GM06990 (cell line): ENCODE measurements at regions not wholly inside any gene's neighbourhood (a gene's known extent, or its start where the extent isn't known, plus 50 kb on each side); places are given as distances from the start of the nearest gene placed in this dataset.

Experiments used
- DNase-seq: peaks from one replicate; pipeline ENCODE4 v3.0.0-alpha.2; 2011; ENCODE audit not compliant: insufficient read length; ENCODE audit errors: extremely low read depth
- H3K27me3 ChIP-seq: replicated peaks from 2 replicates; pipeline ENCODE4 v1.6.0; 2011; ENCODE audit warnings: low read length; ENCODE audit not compliant: control insufficient read depth, insufficient read depth
- H3K36me3 ChIP-seq: 2 replicates; pipeline ENCODE4 v1.5.1; 2011; ENCODE audit warnings: low read length; ENCODE audit not compliant: control insufficient read depth, insufficient read depth
- H3K4me3 ChIP-seq: replicated peaks from 2 replicates; pipeline ENCODE4 v1.5.1; 2011; ENCODE audit warnings: low read depth, mild to moderate bottlenecking, control low read depth, low read length
- TF ChIP-seq, protein P1 (sequence below): IDR thresholded peaks from 2 replicates; pipeline ENCODE4 v1.5.1; 2011; ENCODE audit warnings: low read length, control low read depth, mild to moderate bottlenecking, inconsistent platforms; ENCODE audit not compliant: insufficient read depth, poor library complexity, severe bottlenecking

DNA sequence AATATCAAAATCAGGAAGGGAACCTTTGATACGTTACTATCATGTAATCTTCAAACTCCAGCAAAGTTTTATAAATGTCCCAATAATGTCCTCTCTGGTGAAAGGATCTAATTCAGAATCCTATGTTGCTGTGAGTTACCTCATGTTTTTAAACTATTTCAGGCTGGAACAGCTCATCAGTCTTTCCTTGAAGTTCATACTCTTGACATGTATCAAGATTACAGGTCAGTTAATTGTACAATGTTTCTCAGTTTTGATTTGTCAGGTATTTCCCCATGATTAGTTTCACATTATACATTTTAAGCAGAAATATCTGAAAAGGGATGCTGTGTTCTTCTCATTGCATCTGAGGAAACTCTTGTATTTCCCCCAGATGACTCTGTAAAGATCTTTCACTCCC lies 136.5 kb upstream of the HS3ST1 start:
- no peak for DNase-seq
- Histone ChIP-seq H3K4me3 (no peak overlapping the region), H3K27me3 (no peaks in the 10 kb centered on the region), H3K36me3 (no peaks in the 10 kb centered on the region)
- TF ChIP-seq, protein P1, sequence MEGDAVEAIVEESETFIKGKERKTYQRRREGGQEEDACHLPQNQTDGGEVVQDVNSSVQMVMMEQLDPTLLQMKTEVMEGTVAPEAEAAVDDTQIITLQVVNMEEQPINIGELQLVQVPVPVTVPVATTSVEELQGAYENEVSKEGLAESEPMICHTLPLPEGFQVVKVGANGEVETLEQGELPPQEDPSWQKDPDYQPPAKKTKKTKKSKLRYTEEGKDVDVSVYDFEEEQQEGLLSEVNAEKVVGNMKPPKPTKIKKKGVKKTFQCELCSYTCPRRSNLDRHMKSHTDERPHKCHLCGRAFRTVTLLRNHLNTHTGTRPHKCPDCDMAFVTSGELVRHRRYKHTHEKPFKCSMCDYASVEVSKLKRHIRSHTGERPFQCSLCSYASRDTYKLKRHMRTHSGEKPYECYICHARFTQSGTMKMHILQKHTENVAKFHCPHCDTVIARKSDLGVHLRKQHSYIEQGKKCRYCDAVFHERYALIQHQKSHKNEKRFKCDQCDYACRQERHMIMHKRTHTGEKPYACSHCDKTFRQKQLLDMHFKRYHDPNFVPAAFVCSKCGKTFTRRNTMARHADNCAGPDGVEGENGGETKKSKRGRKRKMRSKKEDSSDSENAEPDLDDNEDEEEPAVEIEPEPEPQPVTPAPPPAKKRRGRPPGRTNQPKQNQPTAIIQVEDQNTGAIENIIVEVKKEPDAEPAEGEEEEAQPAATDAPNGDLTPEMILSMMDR = no peak

DNA sequence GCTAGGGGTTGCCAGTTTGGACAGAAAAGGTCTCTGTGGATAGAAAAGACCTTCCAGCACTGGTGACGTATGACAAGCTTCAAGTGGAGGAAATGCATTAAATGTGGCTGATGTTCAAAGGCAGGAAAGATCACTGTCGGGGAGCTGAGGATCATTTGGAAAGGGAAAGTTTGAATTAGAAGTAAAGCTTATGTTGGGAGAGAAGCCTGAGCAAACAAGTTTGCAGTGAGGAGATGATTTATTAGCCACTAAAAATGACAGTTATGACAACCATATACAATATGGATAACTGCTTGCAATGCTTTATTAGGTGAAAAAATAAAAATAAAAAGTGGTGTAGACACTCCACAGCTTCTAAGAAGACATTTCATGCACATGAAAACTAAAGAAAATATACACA lies 135.3 kb upstream of the HS3ST1 start:
- TF ChIP-seq, protein P1 = no peak
- DNase-seq = no peak
- Histone ChIP-seq H3K27me3 (no peaks in the 10 kb centered on the region), H3K36me3 (no peaks in the 10 kb centered on the region), H3K4me3 (no peak overlapping the region)

DNA sequence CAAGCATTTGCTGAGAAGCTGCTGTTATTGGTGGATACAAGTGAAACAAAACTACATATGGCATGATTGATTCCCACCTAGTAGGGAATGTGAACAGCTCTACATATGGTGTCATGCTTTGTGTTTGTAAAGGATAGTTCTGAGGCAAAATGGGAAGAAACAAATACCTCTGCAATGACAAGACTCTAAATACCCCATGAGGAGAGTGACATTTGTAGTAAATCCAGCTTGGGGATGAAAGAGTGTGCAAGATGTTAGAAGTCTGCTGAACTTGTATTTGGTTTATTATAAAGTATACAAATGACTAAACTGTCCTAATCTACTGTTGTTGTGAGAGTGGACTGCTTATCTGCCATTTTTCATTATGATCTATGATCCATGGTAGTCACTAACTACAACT lies 120.8 kb upstream of the HS3ST1 start:
- Histone ChIP-seq H3K36me3 (no peaks in the 10 kb centered on the region), H3K4me3 (no peak overlapping the region), H3K27me3 (no peaks in the 10 kb centered on the region)
- TF ChIP-seq, protein P1 = no peak
- no peak for DNase-seq

- Histone ChIP-seq H3K36me3 (no peaks in the 10 kb centered on the region), H3K4me3 (no peak overlapping the region), H3K27me3 (no peaks in the 10 kb centered on the region)
- TF ChIP-seq, protein P1 = no peak
- no peak for DNase-seq
Observed at GRCh38 chr4:11548597-11549082, 119.9 kb upstream of the HS3ST1 start.

GRCh38 chr4:11546391-11547175 lies 117.9 kb upstream of the HS3ST1 start:
- Histone ChIP-seq H3K27me3 (no peaks in the 10 kb centered on the region), H3K4me3 (no peak overlapping the region), H3K36me3 (no peaks in the 10 kb centered on the region)
- DNase-seq = no peak
- TF ChIP-seq, protein P1 = no peak

DNA sequence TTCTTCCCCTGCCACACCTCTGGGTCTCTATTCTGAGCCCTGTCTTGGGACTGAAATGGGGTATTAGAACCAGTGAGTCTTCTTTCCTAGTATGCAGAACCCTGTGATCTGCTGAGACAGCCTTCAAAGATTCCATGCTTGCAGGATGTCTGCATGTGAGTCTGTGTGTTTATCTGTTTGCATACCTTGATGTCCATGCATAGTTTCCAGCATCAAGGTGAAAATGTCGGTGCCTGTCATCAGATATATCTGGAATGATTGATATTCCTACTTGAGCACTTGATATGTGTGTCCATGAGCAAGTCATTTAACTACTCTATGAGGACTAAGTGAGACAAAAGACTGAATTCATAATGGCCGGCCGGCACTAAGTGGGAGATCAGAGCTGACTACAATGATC lies 117.0 kb upstream of the HS3ST1 start:
- Histone ChIP-seq H3K36me3 (no peaks in the 10 kb centered on the region), H3K27me3 (no peaks in the 10 kb centered on the region), H3K4me3 (no peak overlapping the region)
- DNase-seq = no peak
- TF ChIP-seq, protein P1 = no peak
